ENCODE measurements at regions not wholly inside any gene's neighbourhood (a gene's known extent, or its start where the extent isn't known, plus 50 kb on each side); places are given as distances from the start of the nearest gene placed in this dataset.

DNA sequence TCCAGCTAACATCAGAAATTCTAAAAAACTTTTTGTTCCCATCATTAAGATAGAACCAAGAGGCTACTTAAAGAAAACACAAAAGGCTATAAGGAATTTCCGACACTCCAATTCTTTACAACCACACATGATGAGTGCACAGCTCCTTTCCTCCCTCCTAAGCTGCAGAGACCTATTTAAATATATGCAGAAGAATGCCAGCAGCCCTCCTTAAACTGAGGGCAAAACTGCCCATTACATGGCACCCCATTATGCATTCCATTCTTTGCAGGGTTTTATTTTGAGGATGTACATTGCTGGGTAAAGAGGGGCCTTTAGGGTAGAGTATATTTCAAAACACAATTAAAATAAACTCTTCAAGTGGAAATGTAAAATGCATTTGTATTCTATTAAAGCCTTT lies 502.9 kb downstream of the RASEF start:
- TF ChIP-seq, protein P1, sequence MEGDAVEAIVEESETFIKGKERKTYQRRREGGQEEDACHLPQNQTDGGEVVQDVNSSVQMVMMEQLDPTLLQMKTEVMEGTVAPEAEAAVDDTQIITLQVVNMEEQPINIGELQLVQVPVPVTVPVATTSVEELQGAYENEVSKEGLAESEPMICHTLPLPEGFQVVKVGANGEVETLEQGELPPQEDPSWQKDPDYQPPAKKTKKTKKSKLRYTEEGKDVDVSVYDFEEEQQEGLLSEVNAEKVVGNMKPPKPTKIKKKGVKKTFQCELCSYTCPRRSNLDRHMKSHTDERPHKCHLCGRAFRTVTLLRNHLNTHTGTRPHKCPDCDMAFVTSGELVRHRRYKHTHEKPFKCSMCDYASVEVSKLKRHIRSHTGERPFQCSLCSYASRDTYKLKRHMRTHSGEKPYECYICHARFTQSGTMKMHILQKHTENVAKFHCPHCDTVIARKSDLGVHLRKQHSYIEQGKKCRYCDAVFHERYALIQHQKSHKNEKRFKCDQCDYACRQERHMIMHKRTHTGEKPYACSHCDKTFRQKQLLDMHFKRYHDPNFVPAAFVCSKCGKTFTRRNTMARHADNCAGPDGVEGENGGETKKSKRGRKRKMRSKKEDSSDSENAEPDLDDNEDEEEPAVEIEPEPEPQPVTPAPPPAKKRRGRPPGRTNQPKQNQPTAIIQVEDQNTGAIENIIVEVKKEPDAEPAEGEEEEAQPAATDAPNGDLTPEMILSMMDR (IDR thresholded peaks at IDR 0.05) = no peak
- TF ChIP-seq EP300 (IDR thresholded peaks at IDR 0.05; ENCODE audit: low read depth) = no peak
- TF ChIP-seq POLR2AphosphoS5 (IDR thresholded peaks at IDR 0.05) = no peak

Data from transverse colon (tissue), 4 donors.